Germinal center (tissue), 1 donor: ENCODE measurements at regions not wholly inside any gene's neighbourhood (a gene's known extent, or its start where the extent isn't known, plus 50 kb on each side); places are given as distances from the start of the nearest gene placed in this dataset.
"Not testable (repeated sequence)": the region's sequence is repeated elsewhere in the genome, so short reads cannot be mapped to it uniquely, and the experiment has no call there.

Experiments used
- DNase-seq: peaks from one replicate; pipeline ENCODE4 v3.0.0; 2012; ENCODE audit warnings: mixed read lengths, low spot score

GRCh38 chr2:9708683-9709538, 78.1 kb upstream of the YWHAQ start:
- no peak for DNase-seq

GRCh38 chr2:9709539-9710285, 78.9 kb upstream of the YWHAQ start:
- no peak for DNase-seq

GRCh38 chr2:9710311-9710710, 79.5 kb upstream of the YWHAQ start:
- no peak for DNase-seq

GRCh38 chr2:9712263-9712662, 81.5 kb upstream of the YWHAQ start:
- DNase-seq = no peak

GRCh38 chr2:9714630-9715214, 83.9 kb upstream of the YWHAQ start:
- no peak for DNase-seq

- no peak for DNase-seq
These were observed 84.4 kb upstream of the YWHAQ start for GRCh38 chr2:9715238-9715637.

- no peak for DNase-seq
These were observed 87.2 kb upstream of the YWHAQ start for GRCh38 chr2:9717886-9718451.

GRCh38 chr2:9720352-9721093, 89.7 kb upstream of the YWHAQ start:
- no peak for DNase-seq

- no peak for DNase-seq
These were observed 90.5 kb upstream of the YWHAQ start for GRCh38 chr2:9721344-9721743.

GRCh38 chr2:9722451-9722850, 91.7 kb upstream of the YWHAQ start:
- no peak for DNase-seq

- no peak for DNase-seq
These were observed 93.8 kb upstream of the YWHAQ start for GRCh38 chr2:9724565-9724964.

GRCh38 chr2:9725106-9725505, 94.3 kb upstream of the YWHAQ start:
- DNase-seq = no peak

- not testable (repeated sequence) for DNase-seq
These were observed 95.2 kb upstream of the YWHAQ start for GRCh38 chr2:9726016-9726415.

GRCh38 chr2:9730523-9730922, 99.7 kb upstream of the YWHAQ start:
- DNase-seq = not testable (repeated sequence)

GRCh38 chr2:9732824-9733223, 102.0 kb upstream of the YWHAQ start:
- DNase-seq = no peak

GRCh38 chr2:9734308-9734707, 103.5 kb upstream of the YWHAQ start:
- no peak for DNase-seq

GRCh38 chr2:9735335-9735734, 104.5 kb upstream of the YWHAQ start:
- DNase-seq = no peak

GRCh38 chr2:9736021-9736420, 105.2 kb upstream of the YWHAQ start:
- no peak for DNase-seq

GRCh38 chr2:9737053-9737875, 106.0 kb upstream of the TAF1B start:
- DNase-seq = peak; percentile 50

- DNase-seq = no peak
These were observed 105.2 kb upstream of the TAF1B start for GRCh38 chr2:9738062-9738461.
